HG03565 (cell line): ENCODE measurements at regions not wholly inside any gene's neighbourhood (a gene's known extent, or its start where the extent isn't known, plus 50 kb on each side); places are given as distances from the start of the nearest gene placed in this dataset.

ENCODE experiments used
- ATAC-seq: cut with Tn5 transposase; IDR thresholded peaks from one replicate; pipeline ENCODE4 v1.9.1; 2021; ENCODE audit warnings: mild to moderate bottlenecking, moderate library complexity; ENCODE audit not compliant: unreplicated experiment

GRCh38 chr7:86949052-86949778 lies 110.2 kb downstream of the ELAPOR2 start:
- ATAC-seq = peak; percentile 97

- ATAC-seq = no peak
Measured at GRCh38 chr7:86947929-86948328, 111.5 kb downstream of the ELAPOR2 start.

GRCh38 chr7:86943447-86943846 lies 116.0 kb downstream of the ELAPOR2 start:
- ATAC-seq = no peak

GRCh38 chr7:86942995-86943394 lies 116.5 kb downstream of the ELAPOR2 start:
- no peak for ATAC-seq

- no peak for ATAC-seq
Measured at GRCh38 chr7:86942081-86942480, 117.4 kb downstream of the ELAPOR2 start.

GRCh38 chr7:86939197-86939814 lies 120.1 kb downstream of the ELAPOR2 start:
- peak; percentile 95 for ATAC-seq

GRCh38 chr7:86937363-86937878 lies 122.0 kb downstream of the ELAPOR2 start:
- no peak for ATAC-seq

- ATAC-seq = no peak
Measured at GRCh38 chr7:86933295-86933845, 126.1 kb downstream of the ELAPOR2 start.

- no peak for ATAC-seq
Measured at GRCh38 chr7:86932038-86932512, 127.4 kb downstream of the ELAPOR2 start.

- peak; percentile 50 for ATAC-seq
Measured at GRCh38 chr7:86931439-86931838, 128.0 kb downstream of the ELAPOR2 start.

- ATAC-seq = no peak
Measured at GRCh38 chr7:86930554-86931307, 128.7 kb downstream of the ELAPOR2 start.

GRCh38 chr7:86929293-86930109 lies 130.0 kb downstream of the ELAPOR2 start:
- ATAC-seq = peak; percentile 29

GRCh38 chr7:86928308-86928707 lies 131.1 kb downstream of the ELAPOR2 start:
- ATAC-seq = no peak

- ATAC-seq = peak; percentile 35
Measured at GRCh38 chr7:86926732-86927131, 132.7 kb downstream of the ELAPOR2 start.

GRCh38 chr7:86925221-86925620 lies 134.2 kb downstream of the ELAPOR2 start:
- ATAC-seq = no peak

- no peak for ATAC-seq
Measured at GRCh38 chr7:86923527-86923926, 135.9 kb downstream of the ELAPOR2 start.

GRCh38 chr7:86920154-86920553 lies 139.3 kb downstream of the ELAPOR2 start:
- no peak for ATAC-seq

- no peak for ATAC-seq
Measured at GRCh38 chr7:86918245-86918644, 141.2 kb downstream of the ELAPOR2 start.

GRCh38 chr7:86916277-86916825 lies 143.1 kb downstream of the ELAPOR2 start:
- no peak for ATAC-seq

- ATAC-seq = no peak
Measured at GRCh38 chr7:86914551-86914950, 144.9 kb downstream of the ELAPOR2 start.
